ENCODE measurements at regions not wholly inside any gene's neighbourhood (a gene's known extent, or its start where the extent isn't known, plus 50 kb on each side); places are given as distances from the start of the nearest gene placed in this dataset.

DNA sequence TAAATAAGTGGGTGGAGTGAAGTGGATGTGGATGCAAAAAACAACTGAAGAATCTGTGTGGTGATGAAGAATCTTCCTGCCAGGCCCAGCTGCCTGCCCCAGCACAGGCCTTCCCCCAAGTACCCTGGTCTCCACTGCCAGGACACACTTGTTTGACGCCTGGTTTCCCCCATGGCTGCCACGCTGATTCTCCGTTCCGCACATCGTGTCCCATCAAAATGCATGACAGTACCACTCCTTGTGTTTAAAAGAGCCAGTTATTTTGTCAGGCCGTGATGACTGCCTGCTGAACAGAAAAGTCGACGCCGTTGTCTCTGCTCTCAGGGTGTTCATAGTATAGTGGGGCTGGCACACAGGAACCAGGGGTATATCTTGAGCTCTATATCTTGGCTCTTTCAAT, 50.3 kb upstream of the KYNU start:
- no peak for TF ChIP-seq EZH2phosphoT487 (IDR thresholded peaks at IDR 0.05; ENCODE audit: borderline replicate concordance, low read length)
- TF ChIP-seq, protein P1, sequence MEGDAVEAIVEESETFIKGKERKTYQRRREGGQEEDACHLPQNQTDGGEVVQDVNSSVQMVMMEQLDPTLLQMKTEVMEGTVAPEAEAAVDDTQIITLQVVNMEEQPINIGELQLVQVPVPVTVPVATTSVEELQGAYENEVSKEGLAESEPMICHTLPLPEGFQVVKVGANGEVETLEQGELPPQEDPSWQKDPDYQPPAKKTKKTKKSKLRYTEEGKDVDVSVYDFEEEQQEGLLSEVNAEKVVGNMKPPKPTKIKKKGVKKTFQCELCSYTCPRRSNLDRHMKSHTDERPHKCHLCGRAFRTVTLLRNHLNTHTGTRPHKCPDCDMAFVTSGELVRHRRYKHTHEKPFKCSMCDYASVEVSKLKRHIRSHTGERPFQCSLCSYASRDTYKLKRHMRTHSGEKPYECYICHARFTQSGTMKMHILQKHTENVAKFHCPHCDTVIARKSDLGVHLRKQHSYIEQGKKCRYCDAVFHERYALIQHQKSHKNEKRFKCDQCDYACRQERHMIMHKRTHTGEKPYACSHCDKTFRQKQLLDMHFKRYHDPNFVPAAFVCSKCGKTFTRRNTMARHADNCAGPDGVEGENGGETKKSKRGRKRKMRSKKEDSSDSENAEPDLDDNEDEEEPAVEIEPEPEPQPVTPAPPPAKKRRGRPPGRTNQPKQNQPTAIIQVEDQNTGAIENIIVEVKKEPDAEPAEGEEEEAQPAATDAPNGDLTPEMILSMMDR (IDR thresholded peaks at IDR 0.05; ENCODE audit: low read depth, low read length, poor library complexity, severe bottlenecking): no peak
- Histone ChIP-seq H3K27me3 (ENCODE audit: control insufficient read depth, low read length) (no peaks in the 10 kb centered on the region), H3K4me2 (ENCODE audit: low read length) (no peak overlapping the region), H3K9me2 (replicated peaks; ENCODE audit: control insufficient read depth, low read length) (no peaks in the 10 kb centered on the region), H3K79me2 (ENCODE audit: control insufficient read depth, low read length) (no peaks in the 10 kb centered on the region), H3K36me3 (ENCODE audit: control insufficient read depth, low read length) (no peaks in the 10 kb centered on the region), H4K20me1 (ENCODE audit: control insufficient read depth, insufficient read depth, low read depth, low read length) (no peaks in the 10 kb centered on the region), H3K4me3 (ENCODE audit: low read length) (no peak overlapping the region), H3K27ac (ENCODE audit: low read depth, low read length) (no peak overlapping the region), H3F3A (ENCODE audit: control insufficient read depth, insufficient read depth) (no peaks in the 10 kb centered on the region), H3K4me1 (ENCODE audit: control insufficient read depth, low read length) (no peaks in the 10 kb centered on the region), H3K9me3 (ENCODE audit: control insufficient read depth, insufficient read depth, low read length) (no peaks in the 10 kb centered on the region)

DNA sequence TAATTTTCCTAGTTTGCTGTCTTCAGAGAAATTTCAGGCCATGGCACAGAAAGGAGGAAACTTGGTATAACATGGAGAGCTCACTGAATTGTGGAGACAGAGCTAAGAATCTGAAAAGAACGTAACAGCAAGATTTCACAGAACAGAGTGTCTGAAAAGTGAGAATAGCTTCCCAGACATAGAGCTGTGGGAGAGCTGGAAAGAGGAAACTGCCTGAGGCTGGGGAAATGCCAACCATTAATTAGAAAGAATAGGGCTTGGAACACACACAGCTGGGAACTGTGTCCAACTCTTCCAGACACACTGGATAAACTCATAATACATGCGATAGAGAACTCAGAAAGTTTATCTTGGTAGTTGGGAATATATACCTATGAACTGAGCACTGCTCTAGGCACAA, 51.6 kb upstream of the KYNU start:
- Histone ChIP-seq H3F3A (ENCODE audit: control insufficient read depth, insufficient read depth) (no peaks in the 10 kb centered on the region), H4K20me1 (ENCODE audit: control insufficient read depth, insufficient read depth, low read depth, low read length) (no peaks in the 10 kb centered on the region), H3K4me2 (ENCODE audit: low read length) (no peak overlapping the region), H3K9me3 (ENCODE audit: control insufficient read depth, insufficient read depth, low read length) (no peaks in the 10 kb centered on the region), H3K36me3 (ENCODE audit: control insufficient read depth, low read length) (no peaks in the 10 kb centered on the region), H3K27ac (ENCODE audit: low read depth, low read length) (no peak overlapping the region), H3K4me3 (ENCODE audit: low read length) (no peak overlapping the region), H3K9me2 (replicated peaks; ENCODE audit: control insufficient read depth, low read length) (no peaks in the 10 kb centered on the region), H3K4me1 (ENCODE audit: control insufficient read depth, low read length) (no peaks in the 10 kb centered on the region), H3K27me3 (ENCODE audit: control insufficient read depth, low read length) (no peaks in the 10 kb centered on the region), H3K79me2 (ENCODE audit: control insufficient read depth, low read length) (no peaks in the 10 kb centered on the region)
- TF ChIP-seq, protein P1 (IDR thresholded peaks at IDR 0.05; ENCODE audit: low read depth, low read length, poor library complexity, severe bottlenecking): no peak
- TF ChIP-seq EZH2phosphoT487 (IDR thresholded peaks at IDR 0.05; ENCODE audit: borderline replicate concordance, low read length): no peak

DNA sequence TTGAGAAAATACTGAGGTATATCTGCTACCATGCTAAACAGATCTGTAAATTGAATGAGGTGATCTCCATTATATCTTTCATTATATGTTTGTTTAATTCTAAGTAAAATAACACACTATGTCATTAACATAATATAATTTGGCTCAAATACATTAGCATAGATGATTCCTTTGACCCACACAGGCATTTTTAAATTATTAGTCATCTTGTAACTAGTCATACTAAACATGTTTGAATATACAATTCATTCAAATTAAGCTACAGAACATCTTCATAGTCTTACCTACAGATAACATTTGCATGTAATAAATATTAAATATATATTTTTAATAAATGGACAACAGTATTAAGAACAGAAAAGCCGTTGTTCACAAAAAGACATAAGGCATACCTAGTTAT, 52.7 kb upstream of the KYNU start:
- H3K9me3 ChIP-seq (ENCODE audit: control insufficient read depth, insufficient read depth, low read length): no peaks in the 10 kb centered on the region
- no peaks in the 10 kb centered on the region for H4K20me1 ChIP-seq (ENCODE audit: control insufficient read depth, insufficient read depth, low read depth, low read length)
- H3K4me2 ChIP-seq (ENCODE audit: low read length): no peak overlapping the region
- H3K36me3 ChIP-seq (ENCODE audit: control insufficient read depth, low read length): no peaks in the 10 kb centered on the region
- H3K4me1 ChIP-seq (ENCODE audit: control insufficient read depth, low read length): no peaks in the 10 kb centered on the region
- no peak for TF ChIP-seq EZH2phosphoT487 (IDR thresholded peaks at IDR 0.05; ENCODE audit: borderline replicate concordance, low read length)
- TF ChIP-seq, protein P1 (IDR thresholded peaks at IDR 0.05; ENCODE audit: low read depth, low read length, poor library complexity, severe bottlenecking): no peak
- H3K4me3 ChIP-seq (ENCODE audit: low read length): no peak overlapping the region
- no peak overlapping the region for H3K27ac ChIP-seq (ENCODE audit: low read depth, low read length)
- H3K79me2 ChIP-seq (ENCODE audit: control insufficient read depth, low read length): no peaks in the 10 kb centered on the region
- H3K27me3 ChIP-seq (ENCODE audit: control insufficient read depth, low read length): no peaks in the 10 kb centered on the region
- no peaks in the 10 kb centered on the region for H3F3A ChIP-seq (ENCODE audit: control insufficient read depth, insufficient read depth)
- H3K9me2 ChIP-seq (replicated peaks; ENCODE audit: control insufficient read depth, low read length): no peaks in the 10 kb centered on the region

DNA sequence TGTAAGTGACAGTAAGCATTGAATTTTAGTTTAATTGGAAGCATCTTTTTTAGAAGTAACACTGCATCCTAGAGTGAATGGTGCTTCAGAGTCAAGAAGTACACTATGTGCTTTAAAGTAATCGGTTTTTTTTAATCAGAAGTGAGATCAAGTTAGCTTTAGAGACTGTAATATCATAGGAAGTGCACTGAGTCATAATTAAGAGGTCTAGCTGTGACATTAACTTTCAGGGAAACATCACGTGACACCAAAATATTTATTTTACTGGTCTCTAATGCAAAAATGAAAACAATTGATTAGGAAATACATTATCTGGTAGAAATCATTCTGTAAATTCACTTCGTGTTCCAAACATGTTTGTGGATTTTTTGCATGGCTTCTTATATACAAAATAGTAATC, 55.3 kb upstream of the KYNU start:
- Histone ChIP-seq H3K4me3 (ENCODE audit: low read length) (no peak overlapping the region), H3K9me3 (ENCODE audit: control insufficient read depth, insufficient read depth, low read length) (no peaks in the 10 kb centered on the region), H3K27me3 (ENCODE audit: control insufficient read depth, low read length) (no peaks in the 10 kb centered on the region), H3K27ac (ENCODE audit: low read depth, low read length) (no peak overlapping the region), H3F3A (ENCODE audit: control insufficient read depth, insufficient read depth) (no peaks in the 10 kb centered on the region), H3K4me2 (ENCODE audit: low read length) (no peak overlapping the region), H3K36me3 (ENCODE audit: control insufficient read depth, low read length) (no peaks in the 10 kb centered on the region), H3K9me2 (replicated peaks; ENCODE audit: control insufficient read depth, low read length) (no peaks in the 10 kb centered on the region), H3K4me1 (ENCODE audit: control insufficient read depth, low read length) (no peaks in the 10 kb centered on the region), H3K79me2 (ENCODE audit: control insufficient read depth, low read length) (no peaks in the 10 kb centered on the region), H4K20me1 (ENCODE audit: control insufficient read depth, insufficient read depth, low read depth, low read length) (no peaks in the 10 kb centered on the region)
- TF ChIP-seq, protein P1 (IDR thresholded peaks at IDR 0.05; ENCODE audit: low read depth, low read length, poor library complexity, severe bottlenecking): no peak
- TF ChIP-seq EZH2phosphoT487 (IDR thresholded peaks at IDR 0.05; ENCODE audit: borderline replicate concordance, low read length): no peak

Measured in DOHH2 (cell line).